COLO668 (cell line): ENCODE measurements at regions not wholly inside any gene's neighbourhood (a gene's known extent, or its start where the extent isn't known, plus 50 kb on each side); places are given as distances from the start of the nearest gene placed in this dataset.
"Not testable (repeated sequence)": the region's sequence is repeated elsewhere in the genome, so short reads cannot be mapped to it uniquely, and the experiment has no call there.

Source experiments
- DNase-seq: peaks from one replicate; lab custom pipeline; 2025; ENCODE audit not compliant: unreplicated experiment; lab: John Stamatoyannopoulos, UW

- no peak for DNase-seq
Observed at GRCh38 chr11:24108609-24109008, 388.2 kb upstream of the LUZP2 start.

GRCh38 chr11:24122291-24122690, 374.6 kb upstream of the LUZP2 start:
- no peak for DNase-seq

DNA sequence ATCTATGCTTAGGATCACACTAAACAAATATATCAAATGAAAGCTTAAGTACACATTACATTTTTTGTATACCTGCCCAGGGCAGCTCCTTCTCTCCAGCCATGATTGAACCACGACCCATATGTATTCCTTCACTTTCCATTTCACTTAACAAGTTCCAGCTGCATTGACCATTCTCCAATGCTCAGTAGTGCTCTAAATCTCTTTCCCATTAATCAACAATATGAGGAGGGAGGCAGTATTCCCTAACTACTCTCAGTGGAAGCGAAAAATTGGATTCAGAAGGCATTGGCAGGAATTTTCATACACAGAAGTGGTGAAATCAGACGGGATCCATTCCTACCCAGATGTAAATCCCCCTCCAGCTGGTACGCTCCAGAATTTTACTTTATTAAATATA, 372.0 kb upstream of the LUZP2 start:
- DNase-seq: no peak

GRCh38 chr11:24131698-24132097, 365.2 kb upstream of the LUZP2 start:
- DNase-seq: no peak

- no peak for DNase-seq
Observed at GRCh38 chr11:24132471-24132870, 364.4 kb upstream of the LUZP2 start.

GRCh38 chr11:24134879-24135589, 361.8 kb upstream of the LUZP2 start:
- DNase-seq: no peak

DNA sequence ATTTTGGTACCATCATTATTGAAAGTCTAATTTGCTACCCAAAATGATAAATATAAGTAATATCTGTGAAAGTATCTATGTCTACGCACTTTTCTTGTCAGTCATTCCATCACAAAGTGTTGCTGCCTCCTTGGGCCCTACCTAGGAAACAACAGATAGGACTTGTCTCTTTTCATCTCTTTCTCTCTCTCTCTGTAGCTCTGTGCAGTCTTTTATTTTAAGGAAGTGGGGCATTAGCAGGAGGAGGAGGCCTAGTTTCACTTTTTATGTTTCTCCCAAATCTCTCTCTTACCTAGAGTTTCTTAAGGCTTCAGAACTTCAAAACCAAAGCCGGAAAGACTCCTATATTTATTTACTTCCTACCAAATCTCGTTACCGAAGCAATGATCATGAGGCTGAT, 354.8 kb upstream of the LUZP2 start:
- no peak for DNase-seq

DNA sequence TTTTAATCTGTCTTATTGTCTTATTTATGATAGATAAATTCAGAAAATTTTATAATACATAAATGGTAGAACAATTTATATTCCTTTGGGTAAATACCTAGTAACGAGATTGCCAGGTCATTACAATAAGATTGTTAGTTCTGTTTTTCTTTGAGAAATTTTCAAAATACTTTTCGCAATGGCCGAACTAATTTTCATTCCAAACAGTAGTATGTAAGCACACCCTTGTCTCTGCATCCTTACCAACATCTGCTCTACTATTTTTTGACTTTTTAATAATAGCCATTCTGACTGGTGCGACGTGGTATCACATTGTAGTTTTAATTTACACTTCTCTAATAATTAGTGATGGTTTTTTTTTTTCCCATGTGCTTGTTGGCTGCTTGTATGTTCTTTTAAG, 351.4 kb upstream of the LUZP2 start:
- no peak for DNase-seq

GRCh38 chr11:24153337-24153736, 343.5 kb upstream of the LUZP2 start:
- no peak for DNase-seq

DNA sequence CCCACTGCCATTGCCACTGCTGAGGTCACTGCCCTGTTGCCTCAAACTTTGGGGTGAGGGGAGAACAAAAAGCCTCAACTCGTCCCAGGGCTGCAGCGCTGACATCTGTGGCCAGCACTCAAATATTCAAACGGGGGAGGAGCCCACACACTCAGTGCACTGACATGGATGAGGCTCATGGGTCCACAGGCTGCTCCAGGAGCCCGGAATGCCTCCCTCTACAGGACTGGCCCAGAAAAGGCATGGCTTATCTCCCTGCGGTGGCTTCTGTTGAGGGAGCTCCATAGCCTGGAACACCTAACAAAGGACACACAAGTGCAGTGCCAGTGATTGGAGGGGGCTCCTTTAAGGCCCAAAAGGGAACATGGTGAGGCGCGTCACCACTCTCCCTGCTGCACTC, 341.1 kb upstream of the LUZP2 start:
- DNase-seq: no peak

DNA sequence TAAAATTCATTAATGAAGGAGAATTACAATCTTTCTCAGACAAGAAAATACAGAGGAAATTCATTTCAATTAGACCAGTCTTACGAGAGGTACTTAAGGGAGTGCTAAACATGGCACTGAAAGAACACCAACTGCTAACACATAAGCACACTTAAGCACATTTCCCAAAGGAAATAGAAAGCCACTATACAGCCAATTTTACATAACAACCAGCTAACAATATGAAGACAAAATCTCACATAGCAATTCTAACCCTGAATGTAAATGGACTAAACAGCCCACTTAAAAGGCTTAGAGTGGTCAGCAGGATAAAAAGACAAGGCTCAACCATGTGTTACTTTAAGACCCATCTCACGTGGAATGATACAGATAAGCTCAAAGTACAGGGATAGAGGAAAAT, 339.5 kb upstream of the LUZP2 start:
- no peak for DNase-seq

DNA sequence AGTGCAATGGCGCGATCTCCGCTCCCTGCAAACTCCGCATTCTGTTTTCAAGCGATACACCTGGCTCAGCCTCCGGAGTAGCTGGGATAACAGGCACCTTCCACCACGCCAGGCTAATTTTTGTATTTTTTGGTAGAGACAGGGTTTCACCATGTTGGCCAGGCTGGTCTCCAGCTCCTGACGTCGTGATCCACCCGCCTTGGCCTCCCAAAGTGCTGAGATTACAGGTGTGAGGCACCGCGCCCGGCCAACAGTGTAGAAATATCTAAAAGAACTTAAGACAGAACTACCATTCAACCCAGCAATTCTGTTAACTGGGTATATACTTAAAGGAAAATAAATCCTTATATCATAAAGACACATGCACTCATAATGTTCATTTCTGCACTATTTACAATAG, 335.3 kb upstream of the LUZP2 start:
- DNase-seq: no peak

- DNase-seq: no peak
Observed at GRCh38 chr11:24163146-24163545, 333.7 kb upstream of the LUZP2 start.

GRCh38 chr11:24163841-24164240, 333.0 kb upstream of the LUZP2 start:
- DNase-seq: no peak

GRCh38 chr11:24171869-24172268, 325.0 kb upstream of the LUZP2 start:
- DNase-seq: no peak

DNA sequence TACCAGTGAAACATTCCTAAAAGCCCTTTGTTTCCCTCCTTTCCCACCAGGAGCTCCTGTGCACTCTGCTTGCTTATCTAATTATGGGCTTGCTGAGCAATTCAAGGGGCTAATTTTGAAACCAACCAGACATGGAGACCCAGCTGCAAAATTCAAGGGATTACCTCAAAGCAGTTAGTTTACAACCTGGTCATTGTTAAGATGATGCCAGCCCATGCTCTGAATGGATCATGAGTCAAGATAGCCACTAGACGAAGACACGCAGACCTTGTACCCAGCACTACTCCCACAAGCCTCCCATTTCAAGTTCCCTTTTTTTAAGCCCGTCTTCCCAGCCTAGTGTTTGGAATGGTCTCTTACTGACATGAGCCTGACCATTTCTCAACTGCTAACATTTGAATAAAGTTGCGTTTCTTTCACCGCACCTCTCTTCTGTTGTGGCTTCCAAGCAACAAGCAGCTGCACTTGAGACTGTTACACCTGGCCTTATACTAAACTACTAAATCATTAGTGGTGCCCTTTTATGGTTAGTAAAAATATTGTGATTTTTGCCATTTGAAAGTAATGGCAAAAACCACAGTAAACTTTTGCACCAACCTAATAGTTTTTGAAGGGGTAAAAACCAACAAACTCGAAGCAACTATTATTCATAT, 315.3 kb upstream of the LUZP2 start:
- no peak for DNase-seq

DNA sequence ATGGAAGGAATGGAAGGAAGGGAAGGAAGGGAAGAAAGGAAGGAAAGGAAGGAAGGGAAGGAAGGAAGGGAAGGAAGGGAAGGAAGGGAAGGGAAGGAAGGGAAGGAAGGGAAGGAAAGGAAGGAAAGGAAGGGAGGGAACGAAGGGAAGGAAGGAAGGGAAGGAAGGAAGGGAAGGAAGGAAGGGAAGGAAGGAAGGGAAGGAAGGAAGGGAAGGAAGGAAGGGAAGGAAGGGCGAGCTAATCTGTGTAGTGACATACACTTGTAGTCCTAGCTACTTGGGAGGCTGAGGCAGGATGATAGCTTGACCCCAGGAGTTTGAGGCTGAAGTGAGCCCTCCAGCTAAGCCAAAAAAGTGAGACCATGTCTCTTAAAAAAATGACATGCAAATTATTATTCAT, 311.3 kb upstream of the LUZP2 start:
- not testable (repeated sequence) for DNase-seq

GRCh38 chr11:24196733-24197132, 300.1 kb upstream of the LUZP2 start:
- no peak for DNase-seq

GRCh38 chr11:24198481-24198880, 298.4 kb upstream of the LUZP2 start:
- DNase-seq: no peak

- DNase-seq: no peak
Observed at GRCh38 chr11:24199461-24199860, 297.4 kb upstream of the LUZP2 start.

GRCh38 chr11:24206030-24206429, 290.8 kb upstream of the LUZP2 start:
- no peak for DNase-seq

DNA sequence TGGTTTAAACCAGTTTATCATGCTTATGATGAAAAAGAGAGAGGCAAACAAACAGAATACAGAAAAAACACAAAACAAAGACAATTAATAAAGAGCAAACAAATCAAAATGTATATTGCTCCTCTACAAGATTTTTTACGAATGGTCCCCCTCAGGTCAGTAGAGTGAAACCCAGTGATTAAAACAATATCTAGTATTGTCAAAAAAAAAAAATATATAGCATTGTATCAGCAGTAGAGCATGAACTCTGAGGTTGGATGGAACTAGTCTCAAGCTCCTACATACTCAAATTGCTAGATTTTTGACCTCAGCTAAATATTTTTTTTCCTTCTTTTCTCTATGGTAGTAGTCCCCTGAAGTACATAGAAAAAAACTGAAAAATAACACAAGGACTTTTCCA, 290.3 kb upstream of the LUZP2 start:
- DNase-seq: no peak

GRCh38 chr11:24216488-24216887, 280.4 kb upstream of the LUZP2 start:
- DNase-seq: no peak
